ENCODE measurements at regions not wholly inside any gene's neighbourhood (a gene's known extent, or its start where the extent isn't known, plus 50 kb on each side); places are given as distances from the start of the nearest gene placed in this dataset.

GRCh38 chr1:90476994-90477393 lies 240.1 kb downstream of the BARHL2 start:
- FAIRE-seq, result no peak
- DNase-seq (ENCODE audit: low read depth), result no peak
- TF ChIP-seq, protein P1, sequence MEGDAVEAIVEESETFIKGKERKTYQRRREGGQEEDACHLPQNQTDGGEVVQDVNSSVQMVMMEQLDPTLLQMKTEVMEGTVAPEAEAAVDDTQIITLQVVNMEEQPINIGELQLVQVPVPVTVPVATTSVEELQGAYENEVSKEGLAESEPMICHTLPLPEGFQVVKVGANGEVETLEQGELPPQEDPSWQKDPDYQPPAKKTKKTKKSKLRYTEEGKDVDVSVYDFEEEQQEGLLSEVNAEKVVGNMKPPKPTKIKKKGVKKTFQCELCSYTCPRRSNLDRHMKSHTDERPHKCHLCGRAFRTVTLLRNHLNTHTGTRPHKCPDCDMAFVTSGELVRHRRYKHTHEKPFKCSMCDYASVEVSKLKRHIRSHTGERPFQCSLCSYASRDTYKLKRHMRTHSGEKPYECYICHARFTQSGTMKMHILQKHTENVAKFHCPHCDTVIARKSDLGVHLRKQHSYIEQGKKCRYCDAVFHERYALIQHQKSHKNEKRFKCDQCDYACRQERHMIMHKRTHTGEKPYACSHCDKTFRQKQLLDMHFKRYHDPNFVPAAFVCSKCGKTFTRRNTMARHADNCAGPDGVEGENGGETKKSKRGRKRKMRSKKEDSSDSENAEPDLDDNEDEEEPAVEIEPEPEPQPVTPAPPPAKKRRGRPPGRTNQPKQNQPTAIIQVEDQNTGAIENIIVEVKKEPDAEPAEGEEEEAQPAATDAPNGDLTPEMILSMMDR (IDR thresholded peaks at IDR 0.05; ENCODE audit: insufficient read depth, low read length, severe bottlenecking), result no peak
- Histone ChIP-seq H3K27me3 (ENCODE audit: control insufficient read depth, insufficient read depth, low read length) (no peaks in the 10 kb centered on the region), H3K4me3 (ENCODE audit: low read depth, low read length) (no peak overlapping the region), H3K36me3 (ENCODE audit: control insufficient read depth, insufficient read depth, low read length) (no peaks in the 10 kb centered on the region)

DNA sequence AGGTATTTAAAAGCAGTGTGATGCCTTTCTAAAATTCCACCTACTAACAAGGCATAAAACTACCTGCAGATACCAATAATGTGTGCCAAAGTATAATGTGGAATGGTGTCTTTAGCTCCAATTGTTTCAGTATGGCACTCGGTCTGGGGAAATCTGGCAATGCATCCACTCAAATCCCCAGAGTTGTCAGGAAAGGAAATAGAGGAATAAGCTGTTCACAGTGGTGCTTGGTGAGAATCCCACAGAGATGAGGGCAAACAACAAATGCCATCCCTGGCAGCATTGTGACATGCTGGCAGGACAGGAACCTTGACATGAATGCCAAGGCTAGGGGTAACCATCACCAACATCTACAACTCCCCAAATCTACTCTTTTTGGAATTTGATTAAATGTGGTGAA lies 240.7 kb downstream of the BARHL2 start:
- TF ChIP-seq, protein P1 (IDR thresholded peaks at IDR 0.05; ENCODE audit: insufficient read depth, low read length, severe bottlenecking), result no peak
- Histone ChIP-seq H3K36me3 (ENCODE audit: control insufficient read depth, insufficient read depth, low read length) (no peaks in the 10 kb centered on the region), H3K4me3 (ENCODE audit: low read depth, low read length) (no peak overlapping the region), H3K27me3 (ENCODE audit: control insufficient read depth, insufficient read depth, low read length) (no peaks in the 10 kb centered on the region)
- no peak for DNase-seq (ENCODE audit: low read depth)
- FAIRE-seq, result no peak

DNA sequence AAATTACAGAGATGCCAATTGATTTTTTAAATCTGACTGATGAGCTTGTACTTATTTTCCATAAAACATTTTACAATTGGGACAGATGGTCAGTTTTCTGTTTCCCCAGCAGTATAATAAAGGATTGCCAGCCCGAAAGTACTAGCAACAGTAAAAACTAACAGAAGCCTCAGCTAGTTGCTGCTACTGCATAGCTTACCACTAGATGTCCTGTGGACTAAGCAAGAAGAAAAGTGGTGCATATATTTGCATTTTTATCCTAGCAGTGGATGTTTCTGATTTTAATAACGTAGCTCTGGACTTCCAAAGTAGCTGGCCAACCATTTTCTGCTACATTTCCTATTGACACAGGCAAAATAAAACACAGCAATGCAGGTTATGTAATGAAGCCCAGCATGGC lies 241.5 kb downstream of the BARHL2 start:
- TF ChIP-seq, protein P1 (IDR thresholded peaks at IDR 0.05; ENCODE audit: insufficient read depth, low read length, severe bottlenecking), result peak; percentile 13
- Histone ChIP-seq H3K27me3 (ENCODE audit: control insufficient read depth, insufficient read depth, low read length) (no peaks in the 10 kb centered on the region), H3K4me3 (ENCODE audit: low read depth, low read length) (no peak overlapping the region), H3K36me3 (ENCODE audit: control insufficient read depth, insufficient read depth, low read length) (no peaks in the 10 kb centered on the region)
- no peak for FAIRE-seq
- peak; percentile 3 for DNase-seq (ENCODE audit: low read depth)

- FAIRE-seq (no peak), DNase-seq (ENCODE audit: low read depth) (no peak)
- Histone ChIP-seq H3K4me3 (ENCODE audit: low read depth, low read length) (no peak overlapping the region), H3K36me3 (ENCODE audit: control insufficient read depth, insufficient read depth, low read length) (no peaks in the 10 kb centered on the region), H3K27me3 (ENCODE audit: control insufficient read depth, insufficient read depth, low read length) (no peaks in the 10 kb centered on the region)
- TF ChIP-seq, protein P1 (IDR thresholded peaks at IDR 0.05; ENCODE audit: insufficient read depth, low read length, severe bottlenecking), result no peak
Measured at GRCh38 chr1:90474731-90475130, 242.4 kb downstream of the BARHL2 start.

GRCh38 chr1:90474158-90474557 lies 242.9 kb downstream of the BARHL2 start:
- H3K27me3 ChIP-seq (ENCODE audit: control insufficient read depth, insufficient read depth, low read length), result no peaks in the 10 kb centered on the region
- FAIRE-seq (no peak), DNase-seq (ENCODE audit: low read depth) (no peak)
- H3K4me3 ChIP-seq (ENCODE audit: low read depth, low read length), result no peak overlapping the region
- H3K36me3 ChIP-seq (ENCODE audit: control insufficient read depth, insufficient read depth, low read length), result no peaks in the 10 kb centered on the region
- TF ChIP-seq, protein P1 (IDR thresholded peaks at IDR 0.05; ENCODE audit: insufficient read depth, low read length, severe bottlenecking), result no peak

GRCh38 chr1:90472775-90473174 lies 244.3 kb downstream of the BARHL2 start:
- Histone ChIP-seq H3K4me3 (ENCODE audit: low read depth, low read length) (no peak overlapping the region), H3K27me3 (ENCODE audit: control insufficient read depth, insufficient read depth, low read length) (no peaks in the 10 kb centered on the region), H3K36me3 (ENCODE audit: control insufficient read depth, insufficient read depth, low read length) (no peaks in the 10 kb centered on the region)
- TF ChIP-seq, protein P1 (IDR thresholded peaks at IDR 0.05; ENCODE audit: insufficient read depth, low read length, severe bottlenecking), result no peak
- DNase-seq (ENCODE audit: low read depth), result no peak
- FAIRE-seq, result no peak
